ENCODE measurements at regions not wholly inside any gene's neighbourhood (a gene's known extent, or its start where the extent isn't known, plus 50 kb on each side); places are given as distances from the start of the nearest gene placed in this dataset.
"Not testable (repeated sequence)": the region's sequence is repeated elsewhere in the genome, so short reads cannot be mapped to it uniquely, and the experiment has no call there.

DNA sequence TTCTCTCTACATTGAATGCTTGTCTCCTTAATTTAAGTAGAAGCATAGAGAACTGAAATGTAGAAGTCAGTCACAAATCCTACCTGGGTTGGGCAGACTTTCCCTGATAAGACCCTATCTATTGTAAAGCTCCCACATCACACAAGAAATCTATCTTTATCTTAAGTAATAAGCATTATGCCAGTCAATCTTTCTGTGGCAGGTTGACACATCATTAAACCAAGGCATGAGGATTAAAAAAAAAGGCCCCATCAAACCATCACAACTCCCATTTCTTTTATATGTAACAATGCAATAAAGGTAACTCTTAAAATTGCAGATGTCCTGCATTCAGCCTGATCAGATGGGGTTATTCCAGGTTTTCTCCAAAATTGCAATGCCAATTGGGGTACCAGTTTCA lies 311.8 kb downstream of the TOX3 start:
- DNase-seq (ENCODE audit: low spot score): no peak

DNA sequence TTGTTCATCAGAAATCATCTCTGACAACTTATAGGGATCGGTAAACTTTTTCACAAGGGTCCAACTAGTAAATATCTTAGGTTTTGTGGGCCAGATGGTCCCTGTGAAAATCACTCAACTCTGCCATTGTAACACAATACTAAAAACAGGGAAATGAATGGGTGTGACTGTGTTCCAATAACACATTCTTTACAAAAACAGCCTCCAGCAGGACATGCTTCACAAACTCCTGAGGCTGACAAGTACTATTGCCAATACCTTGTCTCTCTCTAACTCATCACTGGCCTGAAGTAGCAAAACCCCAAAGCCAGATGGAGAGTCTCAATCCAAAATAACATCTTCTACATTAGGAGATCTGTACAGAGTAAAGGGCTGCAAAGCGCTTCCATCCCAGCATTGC lies 312.3 kb downstream of the TOX3 start:
- DNase-seq (ENCODE audit: low spot score): no peak

DNA sequence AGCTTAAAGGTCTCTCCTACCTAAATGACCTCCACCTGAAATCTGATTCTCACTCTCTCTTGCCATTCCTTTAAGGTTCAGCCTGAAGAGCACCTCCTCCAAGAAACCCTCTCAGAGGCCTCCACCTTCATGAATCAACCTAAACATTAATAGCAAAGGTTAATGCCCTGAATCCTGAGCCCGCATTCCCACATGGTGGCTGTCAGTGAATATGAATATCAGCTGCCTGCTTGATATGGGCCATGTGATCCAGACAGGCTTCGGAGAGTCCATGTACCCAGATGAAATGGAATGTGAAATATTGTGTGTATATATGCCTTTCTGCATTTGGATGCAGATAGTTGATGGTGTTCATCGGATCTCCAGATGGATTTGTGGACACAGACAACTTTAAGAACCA lies 317.5 kb downstream of the TOX3 start:
- no peak for DNase-seq (ENCODE audit: low spot score)

DNA sequence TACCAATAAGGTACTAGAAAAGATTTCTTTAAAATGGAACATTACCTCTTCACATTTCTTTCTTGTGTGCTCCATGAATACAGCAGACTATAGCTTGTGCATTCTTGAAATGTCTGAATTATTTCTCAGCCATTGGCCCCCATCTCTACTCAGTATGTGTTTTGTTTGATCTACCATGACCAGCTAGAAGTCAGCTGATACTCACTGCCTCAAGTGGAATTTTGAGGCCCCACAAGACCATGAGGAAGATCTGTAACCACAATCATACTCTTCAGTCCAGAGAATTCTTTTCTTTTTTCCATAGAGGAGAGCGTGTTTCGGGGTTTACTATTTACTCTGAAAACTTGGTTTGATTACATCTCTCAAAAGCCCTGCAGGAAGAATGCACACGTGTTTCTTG lies 319.1 kb downstream of the TOX3 start:
- DNase-seq (ENCODE audit: low spot score): no peak

DNA sequence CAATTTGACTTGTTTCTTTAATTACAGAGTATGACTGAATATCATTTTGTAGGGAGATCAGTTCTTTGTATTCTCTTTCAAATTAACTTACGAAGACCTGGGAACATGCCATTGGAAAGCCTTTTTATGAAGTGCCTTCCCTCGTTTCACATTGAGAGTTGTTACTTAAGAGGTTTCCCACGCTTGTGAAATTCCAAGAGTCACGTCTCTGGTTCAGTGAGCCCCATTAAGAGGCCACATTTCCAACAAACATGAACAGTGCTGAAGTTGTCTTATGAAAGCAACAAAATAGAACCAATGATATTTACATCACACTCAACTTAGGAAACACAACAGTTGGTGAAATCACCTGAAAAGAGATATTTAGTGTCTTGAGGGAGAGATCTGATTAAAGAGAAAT lies 334.1 kb downstream of the TOX3 start:
- no peak for DNase-seq (ENCODE audit: low spot score)

DNA sequence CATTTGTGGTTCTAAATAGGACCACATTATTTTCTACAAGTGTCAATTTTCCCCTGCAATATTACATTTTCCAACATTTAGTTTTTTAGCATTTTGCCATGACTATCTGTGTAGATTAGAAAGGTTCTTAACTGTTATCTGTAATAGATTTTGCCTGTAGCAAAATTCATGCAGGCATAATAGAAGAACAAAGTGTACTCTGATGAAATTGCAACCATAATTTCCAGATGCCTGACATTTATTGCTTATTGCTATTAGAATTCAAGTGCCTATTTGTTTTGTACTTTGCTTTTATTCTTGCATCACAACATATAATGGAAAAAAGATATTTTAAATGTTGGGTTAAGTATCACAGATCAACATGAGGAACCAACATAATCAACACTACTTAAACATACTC lies 337.7 kb downstream of the TOX3 start:
- DNase-seq (ENCODE audit: low spot score): no peak

DNA sequence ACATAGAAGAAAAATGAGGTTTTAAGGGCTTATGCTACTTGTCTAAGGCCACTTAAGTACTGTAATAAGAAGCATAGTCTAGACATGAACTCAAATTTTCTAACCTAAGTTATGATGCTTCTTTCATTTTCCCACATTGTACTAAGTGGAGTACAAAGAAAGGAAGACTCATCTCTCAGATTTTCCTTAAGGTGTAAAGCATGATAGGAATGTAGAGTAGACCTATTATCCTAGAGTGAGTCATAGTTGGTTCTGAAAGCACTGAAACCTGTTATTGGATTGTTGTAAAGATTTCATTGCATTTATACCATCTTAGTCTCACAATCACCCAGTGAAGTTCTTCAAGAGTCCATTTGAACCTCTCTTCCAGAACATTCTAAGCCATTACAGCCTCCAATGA lies 343.8 kb downstream of the TOX3 start:
- no peak for DNase-seq (ENCODE audit: low spot score)

DNA sequence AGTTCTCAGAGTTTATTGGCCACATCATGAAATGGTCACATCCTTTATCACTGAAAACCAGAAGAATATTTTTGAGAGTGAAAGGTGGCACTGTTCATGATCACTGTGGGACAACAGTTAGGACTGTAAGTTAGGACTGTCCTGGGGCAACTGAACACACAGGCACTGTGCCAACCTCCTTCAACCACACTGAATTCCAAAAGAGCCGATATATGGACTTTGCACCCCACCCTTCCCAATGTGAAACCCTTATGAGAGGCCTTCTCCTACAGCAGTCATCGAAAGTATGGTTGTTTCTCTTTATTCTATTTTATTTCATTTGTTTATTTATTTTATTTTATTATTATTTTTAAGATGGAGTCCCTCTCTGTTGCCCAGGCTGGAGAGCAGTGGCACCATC lies 353.5 kb downstream of the TOX3 start:
- DNase-seq (ENCODE audit: low spot score): no peak

DNA sequence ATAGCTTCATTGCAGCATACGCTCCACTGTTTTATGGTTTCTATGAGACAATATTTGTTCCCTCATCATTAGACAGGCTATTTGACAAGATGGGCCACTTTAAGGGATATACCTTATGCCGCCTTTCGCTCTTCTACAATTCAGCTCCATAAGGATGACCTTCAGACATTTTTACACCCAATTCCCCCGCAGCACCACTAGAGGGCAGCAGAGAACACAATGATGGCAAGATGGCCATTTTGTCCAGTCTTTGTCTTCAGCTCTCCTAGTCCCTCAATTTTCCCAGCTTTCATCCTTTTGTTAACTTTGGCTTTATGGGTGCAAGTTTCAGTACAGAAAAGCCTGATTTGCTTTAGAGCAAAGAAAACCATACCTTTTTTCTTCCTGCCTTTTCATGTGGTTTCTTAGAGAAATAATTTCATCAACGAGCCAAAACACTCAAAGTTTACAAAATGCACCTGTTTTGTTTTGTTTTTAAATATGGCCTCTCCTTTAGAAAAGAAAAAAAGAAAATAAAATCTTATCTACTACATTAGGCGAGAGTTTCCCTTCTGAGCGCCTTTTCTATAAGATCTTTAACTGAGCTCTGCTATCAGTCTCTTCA lies 355.3 kb downstream of the TOX3 start:
- DNase-seq (ENCODE audit: low spot score): peak; percentile 74

DNA sequence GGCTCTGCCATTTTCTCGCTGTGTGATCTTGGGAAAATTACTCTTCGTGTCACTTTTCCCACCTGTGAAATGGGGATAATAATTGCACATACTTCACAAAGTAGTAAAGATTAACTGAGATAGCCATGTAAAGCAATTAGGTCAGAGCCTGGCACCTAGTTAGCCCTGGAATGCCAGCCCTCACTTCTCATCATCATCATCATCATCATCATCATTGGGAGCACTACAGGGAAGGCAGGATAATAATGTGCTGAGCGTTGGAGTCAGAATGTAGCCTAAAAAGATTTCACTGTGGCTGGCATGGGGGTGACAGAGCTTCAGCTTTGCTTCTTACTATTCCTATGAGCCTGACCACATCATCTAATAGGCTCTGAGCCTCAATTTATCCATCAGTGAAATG lies 362.6 kb downstream of the TOX3 start:
- no peak for DNase-seq (ENCODE audit: low spot score)

DNA sequence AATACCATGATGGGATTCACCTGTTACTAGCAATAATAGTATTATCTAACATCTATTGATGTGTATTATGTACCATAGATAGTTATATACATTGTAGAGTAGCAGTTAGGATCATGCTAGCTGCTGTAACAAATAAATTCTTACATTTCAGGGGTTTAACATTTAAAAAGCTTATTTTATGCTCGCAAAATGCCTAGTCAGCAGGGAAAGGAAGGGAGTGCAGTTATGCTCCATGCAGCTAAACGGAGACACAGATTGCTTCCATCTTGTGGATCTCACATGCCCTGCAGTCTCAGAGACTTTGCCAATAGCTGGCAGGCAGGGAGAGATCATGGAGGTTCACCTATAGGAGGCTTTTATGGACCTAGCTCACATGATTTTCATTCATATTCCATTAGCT lies 364.1 kb downstream of the TOX3 start:
- no peak for DNase-seq (ENCODE audit: low spot score)

DNA sequence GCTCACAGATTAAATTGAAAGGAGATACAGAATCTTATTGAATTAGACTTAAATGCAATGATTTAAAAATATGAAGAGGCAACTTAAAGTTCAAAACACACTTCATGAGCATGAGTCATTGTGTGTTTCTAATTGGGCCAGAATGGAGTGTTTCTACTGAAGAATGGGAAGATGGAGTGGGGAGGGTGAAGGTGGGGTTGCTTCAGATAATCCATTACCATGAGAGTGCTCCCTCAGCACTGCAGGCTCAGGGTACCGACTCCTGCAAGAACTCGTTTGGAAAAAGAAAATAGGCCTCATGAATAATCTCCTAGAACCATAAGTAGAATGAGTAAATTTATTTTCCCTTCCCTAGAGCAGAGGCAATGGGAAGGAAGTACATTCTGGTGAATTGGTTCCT lies 372.8 kb downstream of the TOX3 start:
- no peak for DNase-seq (ENCODE audit: low spot score)

DNA sequence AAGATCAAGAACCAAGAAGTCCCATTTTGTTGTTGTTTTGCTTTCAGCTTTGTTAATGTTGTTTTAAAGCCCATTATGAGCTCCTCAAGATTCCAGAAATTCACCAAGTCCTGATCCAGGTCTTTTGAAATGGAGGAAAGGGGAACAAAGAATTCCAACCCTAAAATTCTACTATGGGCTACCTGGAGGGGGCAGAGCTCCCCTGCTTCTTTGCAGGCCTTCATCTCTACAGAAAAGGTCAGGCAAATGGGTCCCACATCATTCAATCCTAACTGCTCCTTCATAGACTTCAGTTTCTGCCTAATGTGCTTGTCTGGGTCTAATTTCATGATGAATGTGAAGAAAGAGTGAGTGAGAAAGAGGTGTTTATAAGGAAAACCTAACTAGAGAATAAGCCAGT lies 375.5 kb downstream of the TOX3 start:
- DNase-seq (ENCODE audit: low spot score): no peak

DNA sequence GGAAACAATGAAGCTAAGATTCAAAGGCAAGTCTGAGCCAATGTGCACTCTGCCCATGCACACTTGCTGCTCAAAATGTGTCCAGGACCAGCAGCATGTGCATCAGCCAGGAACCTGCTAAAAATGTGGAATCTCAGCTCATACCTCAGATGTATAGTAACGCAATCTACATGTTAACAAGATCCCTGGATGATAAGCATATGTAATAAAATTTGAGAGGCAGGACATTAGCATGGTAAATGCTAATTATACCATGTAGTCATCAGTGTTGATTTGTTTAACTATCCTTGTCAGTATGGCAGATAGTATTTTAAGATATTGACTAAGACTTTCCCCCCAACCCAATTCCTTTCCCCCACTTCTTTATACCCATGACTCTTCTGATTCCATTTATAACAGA lies 379.6 kb downstream of the TOX3 start:
- no peak for DNase-seq (ENCODE audit: low spot score)

DNA sequence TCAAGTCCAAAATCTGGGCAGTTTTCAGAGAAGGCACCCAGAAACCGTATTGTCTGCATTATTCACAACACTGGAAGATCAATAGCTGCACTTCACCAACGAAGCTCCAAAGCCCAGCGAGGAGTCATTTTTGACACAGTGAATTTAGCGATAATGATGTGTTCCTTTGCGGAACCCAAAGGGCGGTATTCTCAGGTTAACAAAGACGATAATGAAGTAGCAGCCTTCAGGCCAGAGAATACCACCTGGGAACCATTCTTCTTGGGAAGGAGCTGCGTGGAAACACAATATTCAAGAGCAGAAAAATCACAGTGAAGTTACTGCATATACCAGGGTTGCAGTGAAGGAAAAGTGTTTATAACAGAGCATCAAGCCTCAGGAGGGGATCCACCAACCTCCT lies 381.0 kb downstream of the TOX3 start:
- DNase-seq (ENCODE audit: low spot score): no peak

DNA sequence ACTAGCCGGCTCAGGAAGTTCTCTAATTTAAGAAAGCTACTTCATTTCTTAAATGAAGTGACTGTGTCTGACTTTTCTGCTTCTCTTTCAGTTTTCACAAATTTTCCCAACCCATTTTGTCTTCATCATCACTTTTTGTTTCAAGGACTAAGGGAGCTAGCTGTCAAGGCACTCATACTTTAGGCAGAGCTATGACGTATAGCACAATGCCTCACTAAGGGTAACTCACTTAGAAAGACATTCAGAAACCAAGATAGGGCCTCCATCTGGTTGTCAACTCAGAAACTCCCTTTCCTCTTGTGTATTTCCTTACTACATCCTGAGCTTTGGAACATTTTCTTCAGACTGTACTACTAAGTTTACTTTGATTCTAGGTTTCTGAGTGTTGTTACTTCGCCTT lies 397.9 kb downstream of the TOX3 start:
- no peak for DNase-seq (ENCODE audit: low spot score)

DNA sequence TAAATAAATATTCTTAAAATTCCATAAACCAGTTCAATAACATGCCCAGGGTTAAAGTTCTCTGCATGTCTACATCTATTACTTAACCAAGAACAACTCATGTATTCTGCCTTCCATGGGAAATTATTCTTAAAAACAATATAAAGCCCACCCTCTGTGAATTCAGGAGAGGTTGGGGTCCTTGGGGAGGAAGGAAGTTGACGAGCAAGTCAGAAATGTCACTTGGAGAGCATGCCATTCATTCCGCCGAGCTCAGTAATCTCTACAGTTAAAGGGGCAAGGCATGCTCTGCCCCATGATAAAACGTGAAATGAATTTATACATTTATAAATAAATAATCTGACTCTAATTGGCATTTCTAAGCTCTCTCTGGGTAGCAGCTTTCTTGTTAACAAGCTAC lies 405.1 kb downstream of the TOX3 start:
- DNase-seq (ENCODE audit: low spot score): no peak

DNA sequence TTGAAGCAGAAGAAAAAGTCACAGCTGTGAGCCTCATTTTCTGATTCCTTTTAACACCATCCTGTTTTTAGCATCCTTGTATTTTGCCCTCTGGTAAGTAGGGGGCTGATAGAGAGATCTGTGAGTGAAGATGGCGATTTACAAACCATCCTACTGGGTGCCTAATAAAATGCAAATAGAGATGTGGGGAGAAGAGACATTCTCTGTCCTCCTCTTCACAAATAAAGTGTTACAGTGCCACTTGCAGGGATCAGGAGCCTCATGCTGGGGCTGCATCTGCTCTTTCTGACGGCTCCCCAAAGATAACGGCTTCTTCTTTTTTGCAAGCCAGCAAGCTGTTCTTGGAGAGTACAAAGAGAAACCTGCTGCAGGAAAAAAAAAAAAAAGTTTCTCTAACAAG lies 418.6 kb downstream of the TOX3 start:
- no peak for DNase-seq (ENCODE audit: low spot score)

DNA sequence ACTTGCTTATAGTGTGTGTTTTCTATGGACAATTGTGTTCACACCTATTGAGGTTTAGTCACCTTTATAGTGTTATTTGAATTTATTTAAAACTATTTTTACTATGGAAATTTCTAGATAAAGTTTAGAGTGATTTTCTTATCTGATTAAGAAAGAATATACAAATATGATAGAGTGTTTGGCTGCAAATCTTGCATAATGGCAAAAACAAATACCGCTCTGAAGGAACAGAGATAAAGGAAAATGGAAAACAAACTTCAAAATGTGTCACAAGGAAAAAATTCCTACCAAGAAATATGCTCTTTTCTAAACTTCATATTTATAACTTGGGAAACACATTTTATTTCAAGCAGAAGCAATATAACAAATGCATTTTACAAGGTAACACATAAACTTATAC lies 423.1 kb downstream of the TOX3 start:
- DNase-seq (ENCODE audit: low spot score): no peak

DNA sequence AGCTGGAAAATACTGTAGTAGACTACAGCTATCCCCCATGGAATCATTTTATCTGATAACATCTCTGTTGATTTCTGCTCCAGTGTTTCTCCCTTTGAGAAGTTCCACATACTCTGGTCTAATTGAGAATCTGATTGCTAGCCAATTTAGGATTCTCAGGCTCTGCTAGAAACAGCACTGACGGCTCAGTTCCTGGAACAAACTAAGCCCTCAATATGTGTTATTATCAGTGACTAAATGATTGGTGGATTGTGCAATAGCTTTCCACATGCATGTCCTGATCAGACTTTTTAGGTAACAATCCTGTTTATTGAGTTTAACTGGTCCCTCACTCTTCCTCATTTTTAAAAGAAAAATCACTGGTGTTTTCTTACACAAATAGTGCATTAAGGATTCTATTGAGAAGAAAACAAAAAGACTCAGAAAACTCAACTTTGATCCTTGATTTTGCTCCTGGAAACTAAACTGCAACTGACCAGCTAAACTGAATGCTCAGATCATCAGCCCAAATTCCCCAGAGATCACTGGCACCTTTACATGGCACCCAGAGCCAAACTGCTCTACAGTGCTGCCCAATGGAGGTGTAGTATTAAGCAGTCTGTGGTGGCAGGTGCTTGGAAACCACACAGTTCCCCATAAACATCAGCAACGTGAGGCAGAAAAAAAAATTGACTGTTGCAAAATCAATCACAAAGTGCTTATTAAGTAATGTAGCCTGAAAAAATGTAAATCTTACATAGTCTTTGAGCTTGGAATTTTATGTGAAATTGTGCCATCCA lies 423.7 kb downstream of the TOX3 start:
- no peak for DNase-seq (ENCODE audit: low spot score)

DNA sequence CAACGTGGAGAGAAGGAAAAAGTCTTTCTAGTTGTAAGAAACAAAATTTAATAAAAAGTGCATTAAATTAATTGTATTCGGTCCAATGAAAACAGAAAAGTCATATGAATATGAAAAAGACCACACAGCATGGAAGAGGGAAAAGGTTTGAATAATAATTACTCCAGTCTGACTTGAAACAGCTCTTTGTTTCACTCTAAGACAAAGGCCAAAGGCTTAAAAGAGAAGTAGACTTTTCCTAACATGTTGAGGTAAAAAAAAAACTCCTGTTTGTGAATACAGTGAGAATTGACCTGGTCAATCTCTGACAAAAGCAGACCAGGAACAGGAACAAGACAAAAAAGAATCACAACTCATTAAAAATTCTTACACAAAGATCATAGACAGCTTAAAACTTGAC lies 429.8 kb downstream of the TOX3 start:
- no peak for DNase-seq (ENCODE audit: low spot score)

DNA sequence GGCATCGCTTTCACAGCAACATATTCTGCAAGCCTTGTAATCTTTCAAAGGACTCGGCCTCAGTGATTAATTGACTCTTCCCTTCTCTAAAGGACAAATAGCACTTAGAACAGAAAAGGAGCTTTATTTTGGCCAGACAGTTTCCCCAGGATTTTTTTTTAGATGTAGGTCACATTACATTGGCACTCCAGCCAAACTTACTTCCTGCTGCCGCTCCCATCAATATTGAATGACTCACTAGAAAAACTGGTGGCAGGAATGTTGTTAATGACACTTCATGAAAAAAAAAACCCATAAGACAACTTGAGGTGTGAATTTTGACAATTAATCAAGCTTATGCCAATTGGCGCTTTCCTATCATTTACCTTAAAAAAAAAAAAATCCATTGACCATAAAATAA lies 432.6 kb downstream of the TOX3 start:
- DNase-seq (ENCODE audit: low spot score): no peak

DNA sequence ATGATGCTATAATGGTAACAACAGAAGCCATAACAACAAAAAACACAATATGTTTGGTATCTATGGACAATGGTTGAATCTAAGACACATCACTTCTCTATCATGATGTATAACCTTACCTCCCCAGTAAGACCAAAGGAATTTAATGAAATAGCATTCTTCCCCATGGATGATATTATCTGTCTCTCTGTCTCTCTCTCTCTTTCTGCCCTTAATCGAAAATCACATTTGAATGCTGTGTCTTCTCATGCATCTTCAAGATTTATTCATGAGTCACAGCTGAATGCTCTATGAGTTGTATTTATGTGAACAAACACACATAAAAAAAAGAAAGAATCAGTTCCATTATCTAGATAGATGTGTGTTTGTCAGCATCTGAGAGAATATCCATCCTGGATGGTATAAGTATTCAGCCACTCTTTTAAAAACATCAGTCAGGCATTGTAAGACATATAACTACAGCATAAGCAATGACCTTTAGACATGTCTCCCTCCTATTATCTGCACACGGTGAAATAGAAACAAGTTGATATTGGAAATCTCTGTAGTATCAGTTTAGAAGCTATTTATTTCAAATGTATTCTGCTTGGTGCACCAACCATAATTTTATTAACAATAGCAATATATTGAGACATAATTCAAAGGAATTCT lies 433.3 kb downstream of the TOX3 start:
- no peak for DNase-seq (ENCODE audit: low spot score)

DNA sequence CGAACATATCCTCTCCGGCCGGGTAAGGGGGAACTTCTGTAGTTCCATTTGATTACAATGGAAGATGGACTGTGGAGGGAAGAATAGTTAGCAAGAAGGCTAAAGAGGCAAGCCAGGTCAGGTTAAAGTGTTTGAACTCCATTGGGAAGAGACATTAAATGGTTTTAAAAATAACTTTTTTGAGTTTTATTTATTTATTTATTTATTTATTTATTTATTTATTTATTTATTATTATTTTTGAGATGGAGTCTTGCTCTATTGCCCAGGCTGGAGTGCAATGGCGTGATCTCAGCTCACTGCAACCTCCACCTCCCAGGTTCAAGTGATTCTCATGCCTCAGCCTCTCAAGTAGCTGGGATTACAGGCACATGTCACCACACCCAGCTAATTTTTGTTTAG lies 441.9 kb downstream of the TOX3 start:
- DNase-seq (ENCODE audit: low spot score): not testable (repeated sequence)
